DMS53 treated with DMSO at 0.1 percent for 48 hours (cell line): ENCODE measurements at regions not wholly inside any gene's neighbourhood (a gene's known extent, or its start where the extent isn't known, plus 50 kb on each side); places are given as distances from the start of the nearest gene placed in this dataset.
"Not testable (repeated sequence)": the region's sequence is repeated elsewhere in the genome, so short reads cannot be mapped to it uniquely, and the experiment has no call there.

Source experiments
- DNase-seq: peaks from one replicate; lab custom pipeline; 2025; ENCODE audit not compliant: unreplicated experiment; lab: John Stamatoyannopoulos, UW

DNA sequence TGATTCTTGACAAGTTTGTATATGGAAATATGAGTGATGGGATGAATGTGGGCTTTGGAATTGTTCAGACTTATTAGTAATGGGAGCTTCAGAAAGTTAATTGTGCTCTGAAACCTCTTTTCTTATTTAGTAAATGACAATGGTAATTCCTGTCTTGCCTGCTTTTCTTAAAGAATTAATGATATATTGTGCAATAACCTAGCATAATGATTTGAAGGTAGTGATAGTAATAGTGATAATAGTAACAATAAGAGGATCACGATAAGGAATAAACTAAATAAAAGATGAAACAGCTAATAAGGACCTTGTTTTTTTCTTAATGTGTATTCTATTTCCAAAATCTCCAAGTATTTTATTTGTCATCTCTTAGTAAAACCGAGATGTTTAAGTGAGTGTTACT, 245.0 kb upstream of the CPHXL start:
- no peak for DNase-seq

DNA sequence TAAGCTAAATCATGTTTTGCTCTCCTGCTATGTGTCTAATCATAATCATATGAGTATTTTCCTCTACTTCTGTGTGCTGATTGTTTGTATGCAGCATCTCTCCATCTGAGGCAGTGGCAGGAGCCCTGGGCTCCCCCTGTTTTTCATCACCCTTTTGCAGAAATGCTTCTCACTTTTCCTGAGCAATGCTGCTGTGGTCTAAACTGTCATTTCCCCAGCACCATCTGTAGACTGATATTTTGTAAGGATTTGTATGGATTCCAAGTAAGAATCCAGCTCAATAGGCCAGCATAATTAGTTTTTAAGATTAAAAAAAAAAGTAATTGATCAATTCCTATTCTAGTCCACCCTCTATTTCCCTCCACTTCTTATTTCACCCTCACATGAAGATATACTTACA, 257.0 kb upstream of the CPHXL start:
- no peak for DNase-seq

DNA sequence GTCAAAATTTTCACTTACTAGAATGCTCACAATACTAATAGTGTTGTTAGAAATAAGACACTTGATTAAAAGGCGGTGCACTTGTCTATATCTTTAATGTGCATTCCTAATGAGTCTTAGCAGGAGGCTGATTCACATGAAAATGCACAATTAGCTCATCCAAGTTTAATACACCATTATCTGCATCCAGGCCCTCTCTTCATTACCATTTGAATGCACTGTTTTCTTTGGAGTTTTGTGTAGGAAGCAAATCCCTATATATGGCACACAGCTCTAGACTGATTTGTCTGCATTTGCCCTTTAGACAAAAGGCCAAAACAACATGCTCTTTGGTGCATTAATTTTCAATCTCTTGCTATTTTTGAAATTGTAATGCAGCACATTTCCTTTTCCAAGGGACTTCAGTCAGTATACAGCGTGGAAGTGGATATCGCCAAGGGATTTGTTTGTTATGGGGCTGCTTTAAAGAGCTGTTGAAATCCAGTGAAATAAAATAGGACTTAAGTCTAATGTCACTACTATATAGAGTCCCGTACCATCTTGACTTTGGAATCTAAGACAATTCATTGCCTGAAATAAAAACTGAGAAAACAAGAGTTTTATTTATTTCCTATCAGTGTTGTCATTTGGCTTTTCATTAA, 257.6 kb upstream of the CPHXL start:
- no peak for DNase-seq

DNA sequence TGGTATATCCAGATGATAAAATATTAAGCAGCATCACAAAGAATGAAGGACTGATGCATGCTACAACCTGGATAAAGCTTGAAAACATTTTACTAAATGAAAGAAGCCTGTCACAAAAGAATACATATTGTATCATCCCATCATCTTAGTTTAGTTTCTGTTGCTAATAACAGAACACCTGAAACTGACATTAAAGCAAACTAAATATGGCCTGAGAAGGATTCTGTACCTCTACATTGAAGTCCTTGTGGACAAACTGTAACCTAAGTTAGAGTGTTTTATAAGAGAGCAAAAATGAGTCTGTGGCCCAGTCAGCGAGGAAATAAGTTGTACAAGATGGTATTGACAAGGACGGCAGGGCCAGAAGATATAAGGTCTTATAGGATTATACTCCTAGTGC, 261.0 kb upstream of the CPHXL start:
- no peak for DNase-seq

DNA sequence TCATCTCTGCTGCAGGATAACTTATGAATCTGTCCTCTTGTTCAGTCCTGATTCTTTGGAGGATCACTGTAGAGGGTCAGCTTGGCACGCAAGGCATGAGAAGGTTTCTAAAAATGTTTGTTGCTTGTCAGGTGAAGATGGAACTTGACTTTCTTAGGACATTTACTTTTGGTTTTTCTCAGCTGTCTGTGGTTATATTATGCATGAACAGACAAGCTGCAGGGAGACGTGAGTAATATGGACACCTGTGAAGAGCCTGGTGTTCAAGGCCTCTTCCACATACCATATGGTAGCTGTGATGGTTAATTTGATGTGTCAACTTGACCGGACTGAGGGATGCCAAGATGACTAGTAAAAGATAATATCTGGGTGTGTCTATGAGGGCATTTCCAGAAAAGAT, 270.2 kb upstream of the CPHXL start:
- DNase-seq = no peak

DNA sequence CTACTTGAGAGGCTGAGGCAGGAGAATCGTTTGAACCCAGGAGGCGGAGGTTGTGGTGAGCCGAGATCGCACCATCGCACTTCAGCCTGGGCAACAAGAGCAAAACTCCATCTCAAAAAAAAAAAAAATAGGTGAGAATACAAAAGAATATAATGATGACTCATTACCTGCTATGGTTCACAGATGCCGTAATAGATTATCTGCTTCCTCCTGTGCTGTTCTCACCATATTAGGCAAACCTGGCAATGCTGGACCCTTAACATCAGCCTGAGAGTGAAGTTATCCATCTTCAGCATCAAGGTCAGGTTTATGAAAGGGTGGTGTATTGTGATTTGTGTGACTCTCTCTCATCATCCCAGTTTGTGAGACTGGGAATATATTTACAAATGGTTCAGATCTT, 271.3 kb upstream of the CPHXL start:
- DNase-seq = no peak

DNA sequence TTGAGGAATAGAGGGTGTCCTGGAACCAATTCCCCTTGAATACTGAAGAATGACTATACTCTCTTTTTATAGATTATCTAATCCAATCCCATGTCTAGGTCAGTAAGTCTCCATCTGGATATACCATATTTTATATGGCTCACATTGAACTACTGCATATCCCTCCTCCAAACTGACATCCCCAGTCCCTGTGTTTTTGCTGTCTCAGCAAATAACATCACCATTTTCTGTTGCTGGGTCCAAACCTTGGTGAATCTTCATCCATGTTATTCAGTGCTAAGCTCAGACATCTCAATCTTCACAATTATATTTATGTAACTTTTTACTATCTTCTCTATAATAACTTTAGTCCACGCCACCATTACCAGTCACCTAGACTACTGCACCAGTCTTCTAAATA, 269.6 kb upstream of the CNTNAP4 start:
- DNase-seq = no peak

DNA sequence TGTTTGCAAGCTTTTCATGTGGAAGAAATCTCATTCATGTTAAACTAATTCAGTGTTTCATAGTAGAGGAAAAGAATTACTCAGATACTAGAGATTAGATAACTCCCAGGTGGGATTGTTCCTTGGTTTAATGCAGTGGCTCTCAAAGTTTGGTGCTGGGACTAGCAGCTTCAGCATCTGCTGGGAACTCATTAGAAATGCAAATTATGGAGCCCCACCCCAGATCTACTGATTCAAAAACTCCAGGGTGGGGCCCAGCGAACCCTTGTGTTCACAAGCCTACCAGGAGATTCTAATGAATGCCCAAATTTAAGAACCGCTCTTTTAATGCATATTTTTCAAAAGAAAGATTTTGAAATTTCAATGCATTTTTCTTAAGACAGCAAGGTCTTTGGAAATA, 253.4 kb upstream of the CNTNAP4 start:
- DNase-seq = no peak

DNA sequence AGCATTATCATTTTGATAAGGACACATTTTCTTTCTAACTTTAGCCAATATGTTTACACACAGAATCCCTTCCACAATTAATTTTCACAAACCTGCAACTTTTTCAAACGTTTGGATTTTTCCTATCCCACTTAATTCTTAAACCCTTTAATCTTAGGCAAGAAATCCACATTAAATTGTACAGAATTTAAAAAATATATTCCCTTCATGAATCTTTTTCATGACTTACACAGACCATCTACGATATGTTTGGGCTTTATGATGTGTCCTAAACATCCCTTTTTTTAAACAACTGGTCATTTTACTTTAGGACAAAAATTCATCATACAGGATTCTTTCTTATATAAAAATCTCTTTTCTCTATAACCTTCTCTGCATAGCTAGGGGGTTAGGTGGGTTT, 241.5 kb upstream of the CNTNAP4 start:
- no peak for DNase-seq

DNA sequence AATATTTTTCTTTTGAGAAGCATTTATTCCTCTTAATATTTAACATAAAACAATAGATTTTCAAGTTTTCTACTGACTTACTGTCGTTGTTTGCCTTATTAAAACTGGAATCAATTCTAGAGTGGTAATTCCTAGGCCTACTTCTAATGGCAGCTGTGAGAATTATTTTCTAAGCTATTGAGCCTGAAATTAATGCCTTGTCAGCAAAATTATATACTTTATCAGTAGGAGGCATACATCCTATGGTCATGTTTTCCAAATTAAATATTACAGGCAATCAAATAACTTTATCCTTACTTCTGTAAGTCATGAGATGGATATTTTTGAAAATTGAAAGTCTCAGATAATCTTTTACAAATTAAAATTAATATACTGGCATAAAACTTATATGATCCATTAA, 239.1 kb upstream of the CNTNAP4 start:
- no peak for DNase-seq

DNA sequence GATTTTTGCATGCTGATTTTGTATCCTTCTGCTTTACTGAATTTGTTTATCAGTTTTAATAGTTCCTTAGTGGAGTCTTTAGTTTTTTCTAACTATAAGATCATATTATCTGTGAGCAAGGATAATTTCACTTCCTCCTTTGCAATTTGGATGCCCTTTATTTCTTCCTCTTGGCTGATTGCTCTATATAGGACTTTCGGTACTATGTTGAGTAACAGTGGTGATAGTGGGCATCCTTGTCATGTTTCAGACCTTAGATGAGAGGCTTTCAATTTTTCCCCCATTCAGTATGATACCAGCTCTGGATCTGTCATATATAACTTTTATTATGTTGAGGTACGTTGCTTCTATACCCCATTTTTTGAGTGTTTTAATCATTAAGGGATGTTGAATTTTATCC, 224.5 kb upstream of the CNTNAP4 start:
- DNase-seq = no peak

DNA sequence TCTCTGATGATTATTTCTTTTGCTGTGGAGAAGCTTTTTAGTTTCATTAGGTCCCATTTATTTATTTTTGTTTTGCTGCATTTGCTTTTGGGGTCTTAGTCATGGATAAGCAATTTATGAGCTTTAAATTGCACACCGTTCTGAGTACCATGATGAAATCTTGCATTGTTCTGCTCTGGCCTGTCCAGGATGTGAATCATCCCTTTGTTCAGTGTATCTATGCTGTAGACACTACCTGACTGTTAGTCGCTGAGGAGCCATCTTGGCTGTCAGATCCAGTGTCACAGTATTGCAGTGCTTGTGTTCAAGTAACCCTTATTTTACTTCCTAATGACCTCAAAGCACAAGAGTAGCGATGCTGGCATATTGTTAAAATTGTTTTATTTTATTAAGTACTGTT, 218.0 kb upstream of the CNTNAP4 start:
- no peak for DNase-seq

DNA sequence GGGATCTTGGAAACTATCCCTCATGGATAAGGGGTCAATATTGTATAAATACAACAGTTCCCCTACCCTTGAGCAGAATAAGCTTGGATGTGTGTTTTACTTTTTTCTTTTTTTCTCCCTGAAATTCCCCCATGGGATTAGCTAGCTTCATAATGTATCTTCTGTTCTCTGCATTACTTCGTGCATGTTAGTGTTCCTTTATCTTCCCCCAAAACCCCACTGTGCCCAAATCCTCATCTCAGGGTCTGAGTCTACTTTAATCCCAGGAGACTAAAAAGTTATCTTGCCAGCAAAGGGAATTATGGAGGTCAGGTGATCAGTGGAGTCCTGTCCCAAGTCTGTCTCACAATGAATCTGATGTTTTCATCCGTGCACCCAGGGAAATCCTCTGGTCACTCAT, 217.5 kb upstream of the CNTNAP4 start:
- no peak for DNase-seq

DNA sequence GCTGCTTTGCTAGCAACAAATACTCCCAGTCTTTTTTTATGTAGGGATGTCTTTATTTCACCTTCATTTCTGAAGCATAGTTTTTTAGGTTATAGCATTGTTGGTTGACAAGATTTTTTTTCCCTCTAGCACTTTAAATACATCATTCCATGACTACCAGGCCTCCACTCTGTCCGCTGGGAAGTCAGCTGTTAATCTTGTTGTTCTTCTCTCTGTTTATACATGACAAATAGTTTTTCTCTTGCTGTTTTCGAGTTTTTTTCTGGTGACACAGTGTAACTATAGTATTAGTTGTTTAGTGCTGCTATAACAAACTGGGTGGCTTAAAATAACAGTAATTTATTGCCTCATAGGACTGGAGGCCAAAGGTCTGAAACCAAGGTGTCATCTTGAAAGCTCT, 205.5 kb upstream of the CNTNAP4 start:
- DNase-seq = no peak

DNA sequence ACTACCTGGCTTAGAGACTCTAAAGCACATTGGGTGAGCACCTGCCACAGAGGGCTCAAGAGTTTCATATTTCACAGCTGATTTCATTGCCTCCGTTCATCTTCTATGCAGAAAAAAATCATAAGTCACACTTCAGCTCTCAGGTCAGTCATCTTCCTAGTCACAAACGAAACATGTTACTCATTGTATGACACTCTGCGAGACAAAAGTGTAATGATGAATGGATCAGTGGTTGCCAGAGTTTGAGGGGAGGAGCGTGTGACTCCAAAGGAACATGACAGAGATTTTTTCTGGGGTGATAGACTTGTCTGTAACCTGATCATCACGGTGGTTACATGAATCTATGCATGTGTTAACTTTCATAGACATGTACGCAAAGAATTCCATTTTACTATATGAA, 195.2 kb upstream of the CNTNAP4 start:
- DNase-seq = no peak

DNA sequence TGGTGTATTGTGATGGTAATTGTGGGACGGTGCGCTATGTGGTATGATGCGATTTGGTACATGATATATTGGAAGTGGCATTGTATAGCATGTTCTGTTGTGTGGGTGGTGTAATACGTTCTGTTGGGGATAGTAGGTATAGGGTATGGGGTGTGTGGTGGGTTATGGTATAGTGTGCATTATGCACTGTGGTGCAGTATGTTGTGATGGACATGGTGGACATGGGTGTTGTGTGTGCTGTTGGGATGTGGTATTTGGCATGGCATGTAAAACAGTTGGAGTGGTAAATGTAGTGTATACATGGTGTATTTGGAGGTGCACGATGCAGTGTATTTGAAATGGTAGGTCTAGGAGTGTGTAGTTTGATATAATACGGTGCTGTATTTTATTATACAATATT, 170.6 kb upstream of the CNTNAP4 start:
- no peak for DNase-seq

DNA sequence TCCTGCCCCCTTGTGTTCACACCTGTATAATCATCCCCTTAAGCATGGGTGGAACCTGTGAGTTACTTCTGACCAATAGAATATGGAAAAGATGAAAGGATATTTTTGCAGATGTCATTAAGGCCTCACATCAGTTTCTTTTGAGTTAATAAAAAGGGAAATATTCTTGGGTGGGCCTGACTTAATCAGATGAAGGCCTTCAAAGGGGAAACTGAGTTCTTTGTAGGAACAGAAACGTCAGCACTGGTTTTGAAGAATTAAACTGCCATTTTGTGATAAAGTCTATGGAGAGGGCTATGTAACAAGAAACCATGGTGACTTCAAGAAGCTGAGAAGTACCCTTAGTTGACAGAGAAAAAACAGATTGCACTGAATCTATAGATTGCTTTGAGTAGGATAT, 168.7 kb upstream of the CNTNAP4 start:
- no peak for DNase-seq

DNA sequence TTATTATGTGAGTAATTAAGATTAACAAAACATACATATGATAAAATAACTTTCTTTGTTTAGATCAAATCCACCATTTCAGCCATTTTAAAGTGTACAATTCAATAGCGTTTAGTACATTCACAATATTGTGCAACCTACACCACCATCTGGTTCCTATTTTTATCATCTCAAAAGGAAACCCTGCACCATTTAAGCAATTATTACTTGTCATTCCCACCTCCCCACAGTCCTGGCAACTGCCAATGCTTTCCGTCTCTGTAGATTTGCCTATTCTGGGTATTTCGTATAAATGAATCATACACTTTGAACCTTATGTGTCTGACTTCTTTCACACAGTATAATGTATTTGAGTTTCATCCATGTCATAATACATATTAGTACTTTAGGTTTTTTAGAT, 162.5 kb upstream of the CNTNAP4 start:
- DNase-seq = no peak

DNA sequence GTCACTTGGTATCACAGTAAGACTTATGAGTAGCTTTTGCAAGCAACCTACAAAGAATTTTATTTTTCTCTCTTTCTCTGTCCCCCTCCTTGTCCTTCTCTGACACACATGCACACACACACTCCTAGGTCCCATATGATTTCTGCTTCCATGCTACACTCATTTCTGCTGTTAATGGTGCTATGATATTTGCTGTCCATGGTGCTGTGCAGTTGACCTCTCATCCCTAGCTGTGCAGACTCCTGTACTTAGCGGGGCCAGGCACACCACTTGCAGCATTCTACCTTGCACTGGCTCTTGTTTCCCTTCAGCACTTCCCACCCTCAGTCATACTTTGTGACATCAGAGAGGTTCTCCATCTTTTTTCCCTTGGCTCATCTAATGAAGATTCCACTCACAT, 158.9 kb upstream of the CNTNAP4 start:
- no peak for DNase-seq

DNA sequence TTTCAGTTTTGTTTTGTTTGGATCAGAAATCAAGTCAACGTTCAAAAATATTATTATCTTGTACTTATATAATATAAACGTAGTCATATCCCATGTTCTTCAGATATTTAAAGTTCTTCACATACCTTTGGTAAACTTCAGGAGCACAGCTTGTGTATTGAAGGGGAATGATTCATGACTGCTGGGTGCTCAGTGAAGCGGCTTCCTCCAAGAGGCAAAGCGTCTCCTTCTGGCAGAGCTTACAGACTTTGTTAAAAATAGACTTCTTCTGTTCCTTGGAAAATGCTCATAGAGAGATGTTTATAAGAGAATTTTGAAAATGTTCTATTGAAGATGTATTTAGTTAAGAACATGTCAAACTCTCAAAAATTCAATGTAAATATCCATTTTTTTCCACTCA, 155.6 kb upstream of the CNTNAP4 start:
- no peak for DNase-seq

DNA sequence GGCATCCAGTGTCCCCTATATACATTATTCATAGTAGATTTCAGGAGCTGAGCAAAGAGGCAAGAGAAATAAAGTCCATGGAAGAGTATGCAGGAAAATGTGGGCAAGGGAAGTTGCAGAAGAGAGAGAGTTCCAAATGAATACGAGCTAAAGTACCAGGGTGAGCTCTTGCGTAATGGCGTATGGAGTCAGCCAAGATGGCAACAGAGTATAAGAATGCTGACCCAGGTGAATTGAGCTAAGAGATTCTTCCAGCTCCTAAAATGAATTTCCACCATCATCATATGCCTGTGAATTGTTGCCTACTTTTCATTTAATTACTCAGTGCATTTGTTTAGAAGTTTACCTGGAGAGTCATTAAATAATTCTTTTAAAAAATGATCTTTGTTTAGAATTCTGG, 153.2 kb upstream of the CNTNAP4 start:
- DNase-seq = no peak

DNA sequence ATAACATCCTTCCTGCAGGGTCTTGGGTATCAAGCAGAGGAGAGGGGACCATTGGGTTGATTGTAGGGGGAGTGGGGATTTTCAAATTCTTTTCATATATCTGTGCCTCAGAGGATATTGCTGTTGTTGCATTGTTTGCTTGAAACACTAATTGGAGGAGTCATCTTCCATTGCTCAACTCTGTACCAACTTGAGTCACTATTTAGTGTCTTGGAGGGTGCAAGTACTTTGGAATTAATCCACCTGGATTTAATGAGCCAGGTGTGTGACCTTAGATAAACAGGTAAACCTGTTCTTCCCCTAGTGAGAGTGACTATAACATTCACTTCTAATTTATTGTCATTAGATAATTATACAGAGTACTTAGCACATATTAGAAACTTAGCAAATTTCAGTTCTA, 151.3 kb upstream of the CNTNAP4 start:
- no peak for DNase-seq

DNA sequence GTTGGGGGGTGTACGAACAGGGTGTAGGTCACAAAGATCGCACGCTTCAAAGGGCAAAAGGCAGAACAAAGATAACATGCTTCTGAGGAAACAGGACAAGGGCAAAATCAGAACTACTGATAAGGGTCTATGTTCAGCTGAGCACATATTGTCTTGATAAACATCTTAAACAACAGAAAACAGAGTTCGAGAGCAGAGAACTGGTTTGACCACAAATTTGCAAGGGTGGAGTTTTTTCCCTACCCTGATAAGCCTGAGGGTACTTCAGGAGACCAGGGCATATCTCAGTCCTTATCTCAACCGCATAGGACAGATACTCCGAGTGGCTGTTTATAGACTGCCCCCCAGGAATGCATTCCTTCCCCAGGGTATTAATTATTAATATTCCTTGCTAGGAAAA, 139.1 kb upstream of the CNTNAP4 start:
- not testable (repeated sequence) for DNase-seq

DNA sequence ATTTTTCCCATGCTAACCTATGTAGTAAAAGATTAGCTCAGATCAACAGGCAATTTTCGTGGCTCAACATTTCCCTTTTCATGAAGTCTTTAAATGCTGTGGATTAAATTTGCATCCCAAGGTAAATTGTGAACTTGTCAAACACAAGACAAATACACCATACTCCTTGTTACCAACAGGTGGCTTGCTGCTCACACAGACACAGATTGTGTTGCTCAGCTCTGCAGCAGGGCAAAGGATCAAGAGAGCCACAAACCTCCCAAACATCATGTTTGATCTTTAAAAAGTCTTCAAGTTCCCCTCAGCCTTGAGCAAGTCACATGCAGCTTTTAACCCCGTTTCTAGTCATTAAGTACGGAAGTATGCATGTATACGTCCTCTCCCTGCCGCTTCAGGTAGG, 119.6 kb upstream of the CNTNAP4 start:
- DNase-seq = no peak
